HG03045 (cell line): ENCODE measurements at regions not wholly inside any gene's neighbourhood (a gene's known extent, or its start where the extent isn't known, plus 50 kb on each side); places are given as distances from the start of the nearest gene placed in this dataset.

Source experiments
- ATAC-seq: cut with Tn5 transposase; IDR thresholded peaks from one replicate; pipeline ENCODE4 v1.9.1; 2021; ENCODE audit warnings: mild to moderate bottlenecking, moderate library complexity; ENCODE audit not compliant: unreplicated experiment

- ATAC-seq, result no peak
Observed at GRCh38 chr4:62301500-62301899, 1101.4 kb downstream of the ADGRL3 start.

GRCh38 chr4:62293551-62293950 is 1093.4 kb downstream of the ADGRL3 start:
- ATAC-seq, result no peak

- no peak for ATAC-seq
Observed at GRCh38 chr4:62292911-62293310, 1092.8 kb downstream of the ADGRL3 start.

GRCh38 chr4:62288808-62289541 is 1088.8 kb downstream of the ADGRL3 start:
- ATAC-seq, result no peak

GRCh38 chr4:62285026-62285425 is 1084.9 kb downstream of the ADGRL3 start:
- ATAC-seq, result no peak

- no peak for ATAC-seq
Observed at GRCh38 chr4:62279689-62280088, 1079.6 kb downstream of the ADGRL3 start.

GRCh38 chr4:62275470-62275869 is 1075.3 kb downstream of the ADGRL3 start:
- ATAC-seq, result no peak

- ATAC-seq, result no peak
Observed at GRCh38 chr4:62274782-62275181, 1074.7 kb downstream of the ADGRL3 start.

- ATAC-seq, result no peak
Observed at GRCh38 chr4:62271107-62271506, 1071.0 kb downstream of the ADGRL3 start.

- ATAC-seq, result no peak
Observed at GRCh38 chr4:62269918-62270317, 1069.8 kb downstream of the ADGRL3 start.

GRCh38 chr4:62263454-62263853 is 1063.3 kb downstream of the ADGRL3 start:
- ATAC-seq, result no peak

GRCh38 chr4:62262676-62263075 is 1062.5 kb downstream of the ADGRL3 start:
- ATAC-seq, result no peak

- ATAC-seq, result no peak
Observed at GRCh38 chr4:62260254-62260653, 1060.1 kb downstream of the ADGRL3 start.

GRCh38 chr4:62256479-62256878 is 1056.4 kb downstream of the ADGRL3 start:
- ATAC-seq, result no peak

- no peak for ATAC-seq
Observed at GRCh38 chr4:62252728-62253127, 1052.6 kb downstream of the ADGRL3 start.

GRCh38 chr4:62250100-62250499 is 1050.0 kb downstream of the ADGRL3 start:
- no peak for ATAC-seq

GRCh38 chr4:62243895-62244294 is 1043.8 kb downstream of the ADGRL3 start:
- ATAC-seq, result no peak

GRCh38 chr4:62235911-62236310 is 1035.8 kb downstream of the ADGRL3 start:
- ATAC-seq, result no peak

GRCh38 chr4:62232814-62233213 is 1032.7 kb downstream of the ADGRL3 start:
- no peak for ATAC-seq

GRCh38 chr4:62231994-62232393 is 1031.9 kb downstream of the ADGRL3 start:
- ATAC-seq, result no peak

- no peak for ATAC-seq
Observed at GRCh38 chr4:62226082-62226481, 1026.0 kb downstream of the ADGRL3 start.

- no peak for ATAC-seq
Observed at GRCh38 chr4:62222121-62222520, 1022.0 kb downstream of the ADGRL3 start.

- no peak for ATAC-seq
Observed at GRCh38 chr4:62210486-62210885, 1010.4 kb downstream of the ADGRL3 start.
